ENCODE measurements at regions not wholly inside any gene's neighbourhood (a gene's known extent, or its start where the extent isn't known, plus 50 kb on each side); places are given as distances from the start of the nearest gene placed in this dataset.

GRCh38 chr5:145441228-145441627 is 393.9 kb downstream of the PRELID2 start:
- TF ChIP-seq CTCF (conservative IDR thresholded peaks at IDR 0.05; ENCODE audit: low read length), result no peak
- no peak for TF ChIP-seq EZH2phosphoT487 (IDR thresholded peaks at IDR 0.05; ENCODE audit: borderline replicate concordance)
